HUES6 (cell line): ENCODE measurements at regions not wholly inside any gene's neighbourhood (a gene's known extent, or its start where the extent isn't known, plus 50 kb on each side); places are given as distances from the start of the nearest gene placed in this dataset.

Experiments
- H3K27ac ChIP-seq: 2 replicates; pipeline ENCODE4 v1.7.0; 2013; ENCODE audit warnings: low read depth, mild to moderate bottlenecking, low read length, inconsistent platforms
- H3K27me3 ChIP-seq: 2 replicates; pipeline ENCODE4 v1.6.1; 2013; ENCODE audit warnings: low read length; ENCODE audit not compliant: control insufficient read depth, insufficient read depth
- H3K36me3 ChIP-seq: 2 replicates; pipeline ENCODE4 v1.6.1; 2013; ENCODE audit warnings: low read length; ENCODE audit not compliant: control insufficient read depth, insufficient read depth
- H3K4me1 ChIP-seq: 2 replicates; pipeline ENCODE4 v1.6.1; 2013; ENCODE audit warnings: low read length; ENCODE audit not compliant: control insufficient read depth, insufficient read depth
- H3K4me3 ChIP-seq: 2 replicates; pipeline ENCODE4 v1.5.1; 2013; ENCODE audit warnings: low read depth, low read length
- H3K9ac ChIP-seq: one replicate; pipeline ENCODE4 v1.6.1; 2013; ENCODE audit warnings: mild to moderate bottlenecking, low read length
- H3K9me3 ChIP-seq: 2 replicates; pipeline ENCODE4 v1.6.1; 2013; ENCODE audit warnings: low read depth, low read length; ENCODE audit not compliant: control insufficient read depth, insufficient read depth

DNA sequence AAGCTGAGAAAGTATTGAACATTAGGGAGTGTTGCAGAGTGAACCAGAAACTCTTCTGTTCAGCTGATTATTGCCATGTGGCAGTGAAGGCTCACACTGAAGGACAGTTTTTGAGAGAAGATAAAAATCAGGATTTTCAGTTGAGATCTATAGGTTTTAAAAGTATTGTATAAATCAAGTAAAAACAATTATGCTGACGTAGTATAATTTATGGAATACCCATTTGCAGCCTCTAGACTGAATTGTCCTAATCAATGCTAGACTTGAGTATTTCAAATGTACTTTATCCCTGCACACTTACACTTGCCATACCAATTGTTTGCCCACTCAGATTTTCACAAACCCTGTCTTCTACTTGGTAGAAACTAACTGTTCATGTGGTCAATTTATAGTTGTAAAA lies 245.8 kb downstream of the FRK start:
- Histone ChIP-seq H3K9me3 (no peaks in the 10 kb centered on the region), H3K4me3 (no peak overlapping the region), H3K27ac (no peak overlapping the region), H3K27me3 (no peaks in the 10 kb centered on the region), H3K4me1 (no peaks in the 10 kb centered on the region), H3K36me3 (no peaks in the 10 kb centered on the region), H3K9ac (no peak overlapping the region)

DNA sequence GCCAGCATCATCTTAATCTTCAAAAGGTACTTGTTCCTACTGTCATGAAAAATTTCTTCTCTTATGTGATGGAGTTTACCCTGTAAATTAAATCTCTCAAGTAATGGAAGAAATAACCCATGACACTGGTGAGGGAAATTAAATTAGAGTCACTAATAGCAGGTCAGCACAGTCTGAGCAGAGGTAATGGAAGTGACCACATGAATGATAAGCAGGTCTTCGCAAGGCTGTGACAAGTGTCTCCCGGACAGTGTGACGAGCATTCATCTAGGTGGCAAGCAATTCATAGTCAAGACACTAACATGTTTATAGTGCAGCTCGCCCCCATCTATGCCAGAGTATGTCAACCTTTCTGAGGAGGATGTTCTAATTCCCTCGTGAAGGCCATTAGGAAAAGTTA lies 249.2 kb downstream of the FRK start:
- Histone ChIP-seq H3K27ac (no peak overlapping the region), H3K27me3 (no peaks in the 10 kb centered on the region), H3K9me3 (no peaks in the 10 kb centered on the region), H3K4me3 (no peak overlapping the region), H3K36me3 (no peaks in the 10 kb centered on the region), H3K4me1 (no peaks in the 10 kb centered on the region), H3K9ac (no peak overlapping the region)

DNA sequence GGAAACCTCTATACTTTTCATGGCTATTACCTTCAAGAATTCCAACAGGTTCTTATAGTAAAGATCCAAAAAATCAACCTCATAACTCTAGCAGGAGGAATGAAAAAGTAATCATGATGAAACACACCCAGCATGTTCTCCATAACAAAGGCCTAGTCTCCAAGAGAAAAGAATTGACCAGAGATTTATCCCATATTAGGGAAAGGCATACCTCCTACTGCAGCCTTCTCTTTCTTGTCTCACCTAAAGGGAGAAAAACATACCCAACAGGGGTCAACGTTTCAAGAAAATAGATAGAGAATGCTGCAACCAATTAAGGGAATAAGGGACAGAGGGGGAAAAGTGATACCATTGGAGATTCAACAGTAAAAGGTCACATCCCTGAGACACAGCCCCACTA lies 262.5 kb downstream of the FRK start:
- Histone ChIP-seq H3K9me3 (no peaks in the 10 kb centered on the region), H3K36me3 (no peaks in the 10 kb centered on the region), H3K4me3 (no peak overlapping the region), H3K9ac (no peak overlapping the region), H3K27ac (no peak overlapping the region), H3K27me3 (no peaks in the 10 kb centered on the region), H3K4me1 (peaks cover 17% of the 10 kb centered on the region)

DNA sequence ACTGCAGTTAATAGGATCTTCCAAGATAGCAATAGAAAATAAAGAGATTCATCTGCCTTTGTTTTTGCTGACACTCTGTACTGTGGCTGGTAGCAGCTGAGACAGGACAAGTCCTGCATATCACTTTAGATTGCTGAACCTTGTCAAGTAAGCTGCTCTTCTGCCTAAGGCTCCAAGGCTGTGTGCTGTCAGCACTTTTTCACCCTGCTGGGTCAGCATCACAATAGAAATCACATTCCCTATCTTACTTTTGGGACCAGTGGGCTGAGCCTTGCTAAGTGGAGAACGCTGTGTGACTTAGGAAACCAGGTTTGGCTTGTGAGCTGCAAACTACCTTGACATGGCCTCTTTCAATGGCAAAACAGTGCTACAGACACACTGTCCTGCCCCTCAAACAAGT lies 263.9 kb downstream of the FRK start:
- Histone ChIP-seq H3K9ac (no peak overlapping the region), H3K27ac (no peak overlapping the region), H3K4me3 (no peak overlapping the region), H3K4me1 (peaks cover 17% of the 10 kb centered on the region), H3K9me3 (no peaks in the 10 kb centered on the region), H3K36me3 (no peaks in the 10 kb centered on the region), H3K27me3 (no peaks in the 10 kb centered on the region)

DNA sequence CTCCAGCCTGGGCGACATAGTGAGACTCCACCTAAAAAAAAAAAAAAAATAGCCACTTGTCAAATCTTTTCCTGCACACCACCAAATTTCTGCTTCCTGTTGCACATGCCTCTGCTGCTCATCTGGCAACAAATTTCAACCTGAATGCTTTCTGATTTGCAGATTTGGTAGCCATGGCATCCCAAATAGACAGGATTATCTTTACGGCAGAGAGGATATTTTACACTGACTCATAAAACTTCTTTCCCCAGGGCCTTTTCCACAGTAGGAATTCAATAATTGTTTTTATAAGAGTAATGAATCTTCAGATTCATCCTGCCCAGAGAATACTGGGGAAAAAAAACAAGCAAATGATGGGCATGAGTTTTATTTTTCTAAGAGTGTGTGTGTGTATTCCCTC lies 264.6 kb downstream of the FRK start:
- Histone ChIP-seq H3K36me3 (no peaks in the 10 kb centered on the region), H3K9ac (no peak overlapping the region), H3K4me1 (peaks cover 17% of the 10 kb centered on the region), H3K4me3 (no peak overlapping the region), H3K9me3 (no peaks in the 10 kb centered on the region), H3K27me3 (no peaks in the 10 kb centered on the region), H3K27ac (no peak overlapping the region)

DNA sequence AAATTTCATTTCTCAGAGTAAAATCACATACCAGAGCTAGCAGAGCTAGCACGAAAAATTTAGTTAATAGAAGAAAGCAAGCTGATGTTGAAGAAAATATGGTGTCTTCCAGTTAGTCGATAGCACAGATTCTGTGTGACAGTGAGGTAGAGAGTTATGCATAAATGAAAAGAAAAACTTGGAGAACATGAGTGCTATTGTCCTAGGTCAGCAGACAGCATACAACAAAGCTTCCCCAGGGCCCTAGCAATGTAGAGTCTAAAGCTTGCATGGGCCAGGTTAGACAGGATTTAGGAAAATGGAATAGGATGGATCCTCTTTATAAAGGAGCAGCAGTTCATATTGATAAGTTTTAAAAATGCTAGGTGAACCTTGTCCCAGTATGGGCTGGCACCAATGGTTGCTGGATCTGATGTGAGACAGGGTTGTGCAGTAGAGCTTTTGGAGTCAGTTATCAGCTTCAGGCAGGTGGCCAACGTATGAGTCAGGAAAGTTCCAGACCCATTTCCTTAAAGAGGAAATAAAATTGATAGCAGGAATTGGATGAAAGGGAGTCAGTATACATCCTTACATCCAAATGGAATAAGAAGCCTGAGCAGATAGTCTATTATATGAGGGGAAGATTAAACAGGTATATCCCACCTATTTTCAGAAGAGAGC lies 277.2 kb downstream of the FRK start:
- no peaks in the 10 kb centered on the region for H3K4me1 ChIP-seq
- no peak overlapping the region for H3K4me3 ChIP-seq
- H3K36me3 ChIP-seq: no peaks in the 10 kb centered on the region
- H3K27me3 ChIP-seq: no peaks in the 10 kb centered on the region
- no peaks in the 10 kb centered on the region for H3K9me3 ChIP-seq
- no peak overlapping the region for H3K9ac ChIP-seq
- no peak overlapping the region for H3K27ac ChIP-seq

DNA sequence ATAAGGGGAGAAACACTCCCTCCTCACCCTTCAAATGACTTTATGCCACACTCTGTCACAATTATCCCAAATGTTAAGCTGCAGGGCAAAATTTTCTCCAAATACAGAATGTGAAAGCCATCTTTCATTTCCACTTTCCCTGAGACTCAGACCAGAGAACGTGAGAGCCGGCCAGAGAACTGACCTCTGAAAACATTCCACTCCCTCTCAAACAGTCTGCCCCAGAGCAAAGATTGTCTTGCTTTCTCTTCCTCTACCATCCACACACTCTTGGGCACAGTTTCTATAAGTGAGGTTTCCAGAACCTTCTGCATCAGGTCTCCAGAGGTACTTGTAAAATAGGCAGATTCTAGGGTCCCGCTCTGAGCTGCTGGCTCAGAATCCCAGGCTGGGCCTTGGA lies 278.1 kb downstream of the FRK start:
- Histone ChIP-seq H3K4me1 (no peaks in the 10 kb centered on the region), H3K9ac (no peak overlapping the region), H3K27me3 (no peaks in the 10 kb centered on the region), H3K9me3 (no peaks in the 10 kb centered on the region), H3K27ac (no peak overlapping the region), H3K4me3 (no peak overlapping the region), H3K36me3 (no peaks in the 10 kb centered on the region)

DNA sequence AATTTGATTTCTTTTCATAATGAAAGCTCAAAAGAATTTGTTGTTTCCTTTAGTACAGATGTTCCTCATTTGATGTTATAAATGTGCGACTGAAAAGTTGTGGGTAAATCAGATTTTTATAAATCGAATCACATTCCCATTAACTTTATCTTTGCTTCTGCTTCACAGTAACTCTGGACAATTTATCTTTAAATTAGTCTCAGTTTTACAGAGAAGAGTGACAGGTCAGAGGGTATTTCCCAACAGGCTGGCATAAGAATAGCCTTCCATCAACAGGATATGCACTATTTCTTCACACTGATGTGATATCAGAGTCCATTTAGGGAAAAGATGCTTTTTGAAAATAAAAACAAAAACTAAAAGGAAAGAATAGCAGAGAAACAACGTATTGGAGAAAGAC lies 286.9 kb downstream of the FRK start:
- Histone ChIP-seq H3K9me3 (no peaks in the 10 kb centered on the region), H3K4me1 (no peaks in the 10 kb centered on the region), H3K27ac (no peak overlapping the region), H3K9ac (no peak overlapping the region), H3K36me3 (no peaks in the 10 kb centered on the region), H3K4me3 (no peak overlapping the region), H3K27me3 (no peaks in the 10 kb centered on the region)

DNA sequence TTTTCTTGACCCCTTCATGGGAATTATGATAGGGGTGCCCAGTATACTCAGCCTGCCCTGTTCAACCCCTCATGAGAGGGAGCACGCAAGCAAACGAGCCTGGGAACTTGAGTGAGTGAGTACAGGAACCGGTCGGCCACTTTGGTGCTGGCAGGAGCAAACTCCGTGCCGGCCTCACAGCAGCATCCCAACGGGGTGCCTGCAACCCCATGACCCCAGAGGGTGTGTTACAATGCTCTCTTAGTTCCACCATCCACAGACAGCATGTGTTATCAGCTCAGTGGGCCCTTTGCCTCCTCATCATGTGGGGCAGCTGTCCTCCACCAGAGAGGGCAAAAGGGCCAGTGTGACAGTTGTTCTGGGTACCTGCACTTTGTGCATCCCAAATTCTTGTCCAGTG lies 289.8 kb downstream of the FRK start:
- H3K9ac ChIP-seq: no peak overlapping the region
- H3K36me3 ChIP-seq: no peaks in the 10 kb centered on the region
- no peak overlapping the region for H3K4me3 ChIP-seq
- no peaks in the 10 kb centered on the region for H3K4me1 ChIP-seq
- no peaks in the 10 kb centered on the region for H3K27me3 ChIP-seq
- H3K9me3 ChIP-seq: no peaks in the 10 kb centered on the region
- H3K27ac ChIP-seq: no peak overlapping the region

DNA sequence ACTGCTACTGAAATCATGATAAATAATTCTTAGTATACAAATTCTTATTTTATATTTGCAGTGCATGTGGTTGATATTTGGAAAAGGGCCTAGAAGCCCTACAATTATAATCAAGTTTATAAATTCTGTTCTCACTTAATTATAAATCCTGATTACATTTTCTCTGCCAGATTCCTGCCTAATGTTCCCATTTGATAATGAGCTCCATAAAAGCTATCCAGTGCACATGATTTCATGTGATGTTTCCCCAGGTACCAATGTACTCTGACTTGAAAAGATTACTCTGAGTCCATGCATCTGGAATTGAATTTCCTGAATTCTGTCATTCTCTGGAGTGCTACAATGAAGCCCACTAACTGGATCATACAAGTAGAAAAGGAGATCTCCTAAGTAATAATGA lies 292.2 kb downstream of the FRK start:
- H3K36me3 ChIP-seq: no peaks in the 10 kb centered on the region
- no peaks in the 10 kb centered on the region for H3K9me3 ChIP-seq
- H3K9ac ChIP-seq: no peak overlapping the region
- H3K27ac ChIP-seq: no peak overlapping the region
- no peak overlapping the region for H3K4me3 ChIP-seq
- no peaks in the 10 kb centered on the region for H3K4me1 ChIP-seq
- no peaks in the 10 kb centered on the region for H3K27me3 ChIP-seq

DNA sequence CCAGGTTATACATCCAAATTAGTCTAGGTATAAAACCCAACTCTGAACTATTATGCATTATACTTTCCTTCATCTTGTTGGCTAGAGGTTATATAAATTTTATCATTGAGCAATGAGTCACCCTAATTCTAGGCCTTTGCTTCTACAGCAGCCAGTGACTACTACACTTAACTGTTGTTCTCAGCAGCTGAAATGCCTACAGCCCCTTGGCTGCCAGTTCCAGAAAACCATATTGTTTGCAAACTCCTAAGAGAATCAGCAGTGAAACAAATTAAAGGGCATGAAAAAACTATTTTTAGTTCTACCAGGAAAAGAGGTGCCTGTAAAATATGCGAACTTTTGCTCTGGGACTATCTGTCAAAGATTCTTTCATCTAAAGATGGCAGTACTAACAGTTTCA lies 292.8 kb downstream of the FRK start:
- H3K27ac ChIP-seq: no peak overlapping the region

More for the DNA sequence above, 292.8 kb downstream of the FRK start:
- no peak overlapping the region for H3K4me3 ChIP-seq
- no peaks in the 10 kb centered on the region for H3K27me3 ChIP-seq
- H3K9me3 ChIP-seq: no peaks in the 10 kb centered on the region
- H3K36me3 ChIP-seq: no peaks in the 10 kb centered on the region
- H3K9ac ChIP-seq: no peak overlapping the region
- no peaks in the 10 kb centered on the region for H3K4me1 ChIP-seq
